Parathyroid adenoma (tissue), 2 donors: ENCODE measurements at regions not wholly inside any gene's neighbourhood (a gene's known extent, or its start where the extent isn't known, plus 50 kb on each side); places are given as distances from the start of the nearest gene placed in this dataset.
"Not testable (repeated sequence)": the region's sequence is repeated elsewhere in the genome, so short reads cannot be mapped to it uniquely, and the experiment has no call there.

Source experiments
- H2AFZ ChIP-seq: fragments of 300-600 bp; sonication (generic); one replicate; pipeline ENCODE4 v1.7.0; 2017; ENCODE audit warnings: antibody characterized with exemption, mild to moderate bottlenecking
- H3K27ac ChIP-seq: fragments of 300-600 bp; sonication (generic); one replicate; pipeline ENCODE4 v1.7.0; 2017
- H3K27me3 ChIP-seq: fragments of 300-600 bp; sonication (generic); one replicate; pipeline ENCODE4 v1.7.0; 2017; ENCODE audit warnings: low read length; ENCODE audit not compliant: control insufficient read depth, insufficient read depth
- H3K36me3 ChIP-seq: fragments of 300-600 bp; sonication (generic); one replicate; pipeline ENCODE4 v1.7.0; 2017; ENCODE audit warnings: low read length; ENCODE audit not compliant: control insufficient read depth, insufficient read depth
- H3K4me1 ChIP-seq: fragments of 300-600 bp; sonication (generic); one replicate; pipeline ENCODE4 v1.7.0; 2017; ENCODE audit warnings: control low read depth
- H3K4me2 ChIP-seq: fragments of 300-600 bp; sonication (generic); one replicate; pipeline ENCODE4 v1.7.0; 2017; ENCODE audit warnings: low read length
- H3K4me3 ChIP-seq: fragments of 300-600 bp; sonication (generic); one replicate; pipeline ENCODE4 v1.7.0; 2017; ENCODE audit warnings: low read depth, low read length
- H3K79me2 ChIP-seq: fragments of 300-600 bp; sonication (generic); one replicate; pipeline ENCODE4 v1.7.0; 2017; ENCODE audit warnings: control low read depth
- H3K9ac ChIP-seq: fragments of 300-600 bp; sonication (generic); one replicate; pipeline ENCODE4 v1.7.0; 2017; ENCODE audit warnings: mild to moderate bottlenecking
- H3K9me3 ChIP-seq: fragments of 300-600 bp; sonication (generic); one replicate; pipeline ENCODE4 v1.7.0; 2017; ENCODE audit warnings: low read length; ENCODE audit not compliant: control insufficient read depth
- CTCF ChIP-seq: fragments of 300-600 bp; sonication (generic); IDR thresholded peaks from one replicate; pipeline ENCODE4 v1.7.0; 2017; ENCODE audit warnings: antibody characterized with exemption, mild to moderate bottlenecking
- donor health status: primary hyperparathyroidism.

GRCh38 chr11:71129624-71130023 is 122.8 kb downstream of the SHANK2 start:
- H3K27me3 ChIP-seq, result no peaks in the 10 kb centered on the region
- H3K27ac ChIP-seq, result no peak overlapping the region
- no peak overlapping the region for H3K9ac ChIP-seq
- no peak overlapping the region for H2AFZ ChIP-seq
- TF ChIP-seq CTCF, result no peak
- no peaks in the 10 kb centered on the region for H3K4me1 ChIP-seq
- no peak overlapping the region for H3K4me3 ChIP-seq
- H3K36me3 ChIP-seq, result no peaks in the 10 kb centered on the region
- H3K9me3 ChIP-seq, result no peaks in the 10 kb centered on the region
- H3K4me2 ChIP-seq, result no peak overlapping the region
- no peaks in the 10 kb centered on the region for H3K79me2 ChIP-seq

- no peak overlapping the region for H3K27ac ChIP-seq
- no peaks in the 10 kb centered on the region for H3K9me3 ChIP-seq
- H3K4me3 ChIP-seq, result no peak overlapping the region
- H3K4me2 ChIP-seq, result no peak overlapping the region
- H2AFZ ChIP-seq, result no peak overlapping the region
- TF ChIP-seq CTCF, result no peak
- H3K79me2 ChIP-seq, result no peaks in the 10 kb centered on the region
- no peaks in the 10 kb centered on the region for H3K4me1 ChIP-seq
- no peak overlapping the region for H3K9ac ChIP-seq
- no peaks in the 10 kb centered on the region for H3K27me3 ChIP-seq
- H3K36me3 ChIP-seq, result no peaks in the 10 kb centered on the region
Observed at GRCh38 chr11:71127806-71128205, 124.6 kb downstream of the SHANK2 start.

- not testable (repeated sequence) for H2AFZ ChIP-seq, H3K27me3 ChIP-seq
Observed at GRCh38 chr11:71126401-71126800, 126.0 kb downstream of the SHANK2 start.

GRCh38 chr11:71125150-71125549 is 127.2 kb downstream of the SHANK2 start:
- Histone ChIP-seq H3K4me2 (no peak overlapping the region), H2AFZ (no peak overlapping the region), H3K79me2 (no peaks in the 10 kb centered on the region), H3K4me1 (no peaks in the 10 kb centered on the region), H3K27ac (no peak overlapping the region), H3K4me3 (no peak overlapping the region), H3K9ac (no peak overlapping the region), H3K27me3 (no peaks in the 10 kb centered on the region), H3K9me3 (no peaks in the 10 kb centered on the region), H3K36me3 (no peaks in the 10 kb centered on the region)
- TF ChIP-seq CTCF, result no peak

More at GRCh38 chr11:71126401-71126800, 126.0 kb downstream of the SHANK2 start:
- not testable (repeated sequence) for H3K27ac ChIP-seq, H3K9me3 ChIP-seq, H3K4me3 ChIP-seq, H3K4me1 ChIP-seq, H3K9ac ChIP-seq, H3K4me2 ChIP-seq, H3K36me3 ChIP-seq, H3K79me2 ChIP-seq

- Histone ChIP-seq H3K79me2 (no peaks in the 10 kb centered on the region), H3K9me3 (no peaks in the 10 kb centered on the region), H3K4me3 (no peak overlapping the region), H3K4me2 (no peak overlapping the region), H3K4me1 (no peaks in the 10 kb centered on the region), H3K36me3 (no peaks in the 10 kb centered on the region), H2AFZ (no peak overlapping the region), H3K27me3 (no peaks in the 10 kb centered on the region), H3K9ac (no peak overlapping the region), H3K27ac (no peak overlapping the region)
- TF ChIP-seq CTCF, result no peak
Observed at GRCh38 chr11:71124127-71124526, 128.2 kb downstream of the SHANK2 start.
